H1 (cell line): ENCODE measurements at regions not wholly inside any gene's neighbourhood (a gene's known extent, or its start where the extent isn't known, plus 50 kb on each side); places are given as distances from the start of the nearest gene placed in this dataset.

Experiments used
- CTCF ChIA-PET: fragments of 300-600 bp; sonication (Branson Sonifier 250); formaldehyde crosslinking; loops from one replicate; lab custom pipeline; 2021; ENCODE audit not compliant: partially characterized antibody; lab: Charles Lee
- POLR2A ChIA-PET: fragments of 300-600 bp; sonication (Branson Sonifier 250); formaldehyde crosslinking; loops from one replicate; lab custom pipeline; 2021; ENCODE audit warnings: inconsistent platforms; ENCODE audit not compliant: partially characterized antibody; lab: Charles Lee
- DNase-seq, 2 experiments: peaks; one replicate each; pipeline versions ENCODE4 v3.0.0 to v3.0.0-alpha.2; 2010 to 2022; ENCODE audit warnings: low spot score in 2 of 2, low read depth in 1 of 2, mixed read lengths in 1 of 2
- FAIRE-seq: peaks from 2 replicates; lab custom pipeline; 2011; peaks lifted over from hg19 to GRCh38; lab: Jason Lieb, UNC
- H2AFZ ChIP-seq: 2 replicates; pipeline ENCODE4 v1.8.1; 2012; ENCODE audit warnings: low read length, inconsistent platforms
- H2AK5ac ChIP-seq: 2 replicates; pipeline ENCODE4 v1.6.1; 2013; ENCODE audit warnings: low read depth, low read length
- H2BK120ac ChIP-seq: replicated peaks from 2 replicates; pipeline ENCODE3; 2013; ENCODE audit warnings: low read depth, low read length, inconsistent platforms
- H2BK12ac ChIP-seq: 2 replicates; pipeline ENCODE4 v1.6.1; 2013; ENCODE audit warnings: low read depth, low read length
- H2BK15ac ChIP-seq: 2 replicates; pipeline ENCODE4 v1.6.1; 2013; ENCODE audit warnings: low read length
- H2BK20ac ChIP-seq: 2 replicates; pipeline ENCODE4 v1.6.1; 2013; ENCODE audit warnings: low read length
- H2BK5ac ChIP-seq: 2 replicates; pipeline ENCODE4 v1.6.1; 2013; ENCODE audit warnings: low read depth, low read length
- H3K14ac ChIP-seq: 2 replicates; pipeline ENCODE4 v1.6.1; 2013; ENCODE audit warnings: inconsistent platforms; ENCODE audit not compliant: insufficient read length
- H3K18ac ChIP-seq: 2 replicates; pipeline ENCODE4 v1.6.1; 2013; ENCODE audit warnings: low read length; ENCODE audit errors: extremely low read depth
- H3K23ac ChIP-seq: 2 replicates; pipeline ENCODE4 v1.6.1; 2013; ENCODE audit warnings: inconsistent platforms; ENCODE audit not compliant: insufficient read length
- H3K23me2 ChIP-seq: 2 replicates; pipeline ENCODE4 v1.6.1; 2013; ENCODE audit warnings: low read depth, low read length
- H3K27ac ChIP-seq: 2 replicates; pipeline ENCODE4 v1.6.1; 2011; ENCODE audit warnings: low read depth, low read length, inconsistent platforms
- H3K27me3 ChIP-seq, 4 experiments: replicated peaks in 1 of 4; 1 replicate in 1 of 4; 2 replicates in 3 of 4; pipeline versions ENCODE4 v1.6.1 to v1.8.1; 2011 to 2013; ENCODE audit warnings: low read length in 3 of 4, mild to moderate bottlenecking in 3 of 4, inconsistent platforms in 2 of 4, mixed read lengths in 2 of 4, moderate library complexity in 1 of 4; ENCODE audit not compliant: control insufficient read depth in 3 of 4, insufficient read depth in 3 of 4; ENCODE audit errors: extremely low read depth in 1 of 4
- H3K36me3 ChIP-seq, 4 experiments: 2 replicates each; pipeline versions ENCODE4 v1.6.1 to v1.8.1; 2011 to 2013; ENCODE audit warnings: mild to moderate bottlenecking in 4 of 4, low read length in 3 of 4, moderate library complexity in 2 of 4, control low read depth in 1 of 4, inconsistent platforms in 1 of 4; ENCODE audit not compliant: insufficient read depth in 4 of 4, control insufficient read depth in 2 of 4
- H3K4ac ChIP-seq: replicated peaks from 2 replicates; pipeline ENCODE3; 2013; ENCODE audit warnings: low read length, low read depth, mixed read lengths, inconsistent platforms; ENCODE audit not compliant: insufficient read length
- H3K4me1 ChIP-seq, 4 experiments: replicated peaks in 1 of 4; 1 replicate in 1 of 4; 2 replicates in 3 of 4; pipeline versions ENCODE4 v1.6.1 to v1.8.1; 2011 to 2013; ENCODE audit warnings: low read length in 3 of 4, inconsistent platforms in 2 of 4, mixed read lengths in 1 of 4; ENCODE audit not compliant: insufficient read depth in 4 of 4, control insufficient read depth in 3 of 4
- H3K4me2 ChIP-seq, 2 experiments: 2 replicates each; pipeline versions ENCODE4 v1.6.1 to v1.8.1; 2011 to 2013; ENCODE audit warnings: low read depth in 2 of 2, low read length in 2 of 2, control low read depth in 1 of 2, inconsistent platforms in 1 of 2, mild to moderate bottlenecking in 1 of 2; ENCODE audit not compliant: insufficient read depth in 1 of 2
- H3K4me3 ChIP-seq, 4 experiments: fragments of 200-600, 300-600 bp in 1 of 4; sonication (generic), shearing (Covaris generic), sonication (Bioruptor Twin) in 1 of 4; 2 replicates each; pipeline versions ENCODE4 v1.5.1 to v1.8.1; 2011 to 2016; ENCODE audit warnings: low read length in 4 of 4, low read depth in 3 of 4, control low read depth in 2 of 4, inconsistent platforms in 2 of 4, mild to moderate bottlenecking in 2 of 4, mixed read lengths in 1 of 4, moderate library complexity in 1 of 4; ENCODE audit not compliant: insufficient read depth in 2 of 4; ENCODE audit errors: extremely low read depth in 1 of 4
- H3K56ac ChIP-seq: replicated peaks from 2 replicates; pipeline ENCODE3; 2013; ENCODE audit warnings: low read depth, mild to moderate bottlenecking, mixed read lengths, low read length, inconsistent platforms; ENCODE audit not compliant: insufficient read length
- H3K79me1 ChIP-seq: 2 replicates; pipeline ENCODE4 v1.6.1; 2013; ENCODE audit warnings: low read depth, low read length, control low read depth
- H3K79me2 ChIP-seq, 2 experiments: 2 replicates each; pipeline versions ENCODE4 v1.6.1 to v1.8.1; 2012 to 2013; ENCODE audit warnings: low read length in 2 of 2, mild to moderate bottlenecking in 2 of 2, inconsistent platforms in 1 of 2; ENCODE audit not compliant: insufficient read depth in 2 of 2, control insufficient read depth in 1 of 2
- H3K9ac ChIP-seq, 4 experiments: replicated peaks in 1 of 4; 1 replicate in 1 of 4; 2 replicates in 3 of 4; pipeline versions ENCODE4 v1.6.1 to v1.8.1; 2011 to 2013; ENCODE audit warnings: low read depth in 3 of 4, low read length in 3 of 4, control low read depth in 2 of 4, mild to moderate bottlenecking in 2 of 4, moderate library complexity in 2 of 4, inconsistent platforms in 1 of 4; ENCODE audit errors: extremely low read depth in 1 of 4
- H3K9me3 ChIP-seq, 2 experiments: 2 replicates each; pipeline versions ENCODE4 v1.6.1 to v1.8.1; 2012 to 2013; ENCODE audit warnings: mild to moderate bottlenecking in 2 of 2, moderate library complexity in 2 of 2, control low read depth in 1 of 2, inconsistent platforms in 1 of 2, low read depth in 1 of 2, low read length in 1 of 2, mixed read lengths in 1 of 2; ENCODE audit not compliant: insufficient read depth in 2 of 2
- H4K20me1 ChIP-seq, 2 experiments: replicated peaks in 1 of 2; 2 replicates each; pipeline versions ENCODE3 to v1.8.1; 2011 to 2013; ENCODE audit warnings: inconsistent platforms in 2 of 2, low read length in 2 of 2, mild to moderate bottlenecking in 1 of 2; ENCODE audit not compliant: insufficient read depth in 2 of 2, control insufficient read depth in 1 of 2
- H4K5ac ChIP-seq: 2 replicates; pipeline ENCODE4 v1.6.1; 2013; ENCODE audit warnings: low read length, low read depth, mixed read lengths, inconsistent platforms; ENCODE audit not compliant: insufficient read length
- H4K8ac ChIP-seq: 2 replicates; pipeline ENCODE4 v1.8.0; 2013; ENCODE audit warnings: mild to moderate bottlenecking, moderate library complexity, low read length, inconsistent platforms; ENCODE audit not compliant: insufficient read depth; ENCODE audit errors: extremely low read depth
- H4K91ac ChIP-seq: replicated peaks from 2 replicates; pipeline ENCODE3; 2013; ENCODE audit warnings: low read length, mixed read lengths, inconsistent platforms; ENCODE audit not compliant: insufficient read length
- EP300 ChIP-seq, 2 experiments: IDR thresholded peaks; 1 replicate in 1 of 2; 2 replicates in 1 of 2; pipeline ENCODE4 v1.6.1; 2011 to 2012; ENCODE audit warnings: low read depth in 2 of 2, low read length in 2 of 2, mild to moderate bottlenecking in 2 of 2, borderline replicate concordance in 1 of 2, inconsistent platforms in 1 of 2, moderate library complexity in 1 of 2
- MAX ChIP-seq: IDR thresholded peaks from 2 replicates; pipeline ENCODE4 v1.6.1; 2012; ENCODE audit warnings: inconsistent platforms
- TEAD4 ChIP-seq: IDR thresholded peaks from 2 replicates; pipeline ENCODE4 v1.6.1; 2012; ENCODE audit warnings: low read depth, low read length, inconsistent platforms, mixed read lengths
- WGBS, 2 experiments: shearing (Covaris generic) in 1 of 2; methylation state at CpG; one replicate each; pipeline versions ENCODE4 v1.1.6 to v1.1.7; 2013 to 2015; ENCODE audit warnings: low lambda C conversion rate in 2 of 2, mixed read lengths in 2 of 2, inconsistent platforms in 1 of 2, low coverage in 1 of 2, missing lambda C conversion rate in 1 of 2; ENCODE audit not compliant: insufficient replicate concordance in 2 of 2, insufficient coverage in 1 of 2, insufficient read length in 1 of 2; ENCODE audit errors: extremely low coverage in 1 of 2, missing lambda C conversion rate in 1 of 2; 5-methylcytosine and 5-hydroxymethylcytosine counted together
- TF ChIP-seq, protein P1 (sequence below): IDR thresholded peaks from 2 replicates; pipeline ENCODE4 v1.6.1; 2011; ENCODE audit warnings: low read length, improper control_type of control experiment

DNA sequence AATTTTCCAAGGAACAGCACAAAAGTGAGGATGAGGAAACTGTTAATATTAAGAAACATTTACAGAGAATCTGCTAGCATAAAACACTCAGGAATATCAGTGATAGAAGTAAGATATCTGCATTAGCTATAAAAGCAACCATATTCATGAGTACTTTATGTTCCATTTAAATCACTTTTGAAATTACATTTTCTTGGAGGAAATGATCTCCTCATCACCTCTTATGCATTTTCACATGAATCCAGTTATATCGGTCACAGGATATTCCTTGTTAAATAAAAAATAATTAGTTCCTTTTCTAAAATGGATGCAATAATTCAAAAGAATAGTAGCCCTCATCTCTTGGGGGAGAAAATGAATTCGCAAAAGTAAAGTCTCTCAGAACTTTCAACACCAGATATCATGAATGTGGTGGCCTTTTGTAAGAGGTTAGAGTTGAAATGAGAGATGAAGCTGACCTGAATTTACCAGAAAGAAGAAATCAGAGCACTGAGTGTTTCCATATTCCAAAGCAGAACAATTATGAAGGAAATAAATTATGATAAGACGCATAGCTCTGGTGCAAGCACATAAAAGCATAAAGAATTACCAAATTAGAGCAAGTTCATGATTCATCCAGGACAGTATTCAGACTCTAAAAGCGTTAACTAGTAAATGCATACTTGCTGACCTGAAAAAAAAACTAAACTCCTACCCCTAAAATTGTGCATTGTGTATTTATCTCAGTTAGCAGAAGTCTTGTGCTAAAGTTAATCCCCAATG is 321.9 kb upstream of the CCDC54 start:
- DNase-seq = no peak
- 86% methylated on average over 4 of the region's 4 CpGs; no CpG with 5 or more reads in 1 of the 2 experiments for WGBS, 2 experiments

More for the DNA sequence above, 321.9 kb upstream of the CCDC54 start:
- Histone ChIP-seq H4K91ac (no peak overlapping the region), H3K4ac (no peak overlapping the region), H2BK120ac (no peak overlapping the region), H2BK20ac (no peak overlapping the region), H2BK15ac (no peak overlapping the region), H3K79me2 (no peaks in the 10 kb centered on the region), H2BK12ac (no peak overlapping the region), H4K20me1 (no peaks in the 10 kb centered on the region), H3K23me2 (no peaks in the 10 kb centered on the region), H3K36me3 (no peaks in the 10 kb centered on the region), H3K56ac (no peak overlapping the region), H3K27ac (no peak overlapping the region), H3K9me3 (peaks cover 0 to 4% of the 10 kb centered on the region in 2 experiments; a peak in 1 of 4 replicates), H3K9ac (no peak overlapping the region), H2AK5ac (no peak overlapping the region), H2BK5ac (no peak overlapping the region), H3K4me3 (no peak overlapping the region), H4K8ac (no peak overlapping the region), H3K18ac (no peak overlapping the region), H3K4me1 (no peaks in the 10 kb centered on the region), H4K5ac (no peak overlapping the region), H3K27me3 (no peaks in the 10 kb centered on the region), H3K14ac (no peak overlapping the region), H3K4me2 (no peak overlapping the region), H3K79me1 (no peaks in the 10 kb centered on the region), H3K23ac (no peak overlapping the region), H2AFZ (no peak overlapping the region)
- FAIRE-seq = no peak
- TF ChIP-seq, protein P1, sequence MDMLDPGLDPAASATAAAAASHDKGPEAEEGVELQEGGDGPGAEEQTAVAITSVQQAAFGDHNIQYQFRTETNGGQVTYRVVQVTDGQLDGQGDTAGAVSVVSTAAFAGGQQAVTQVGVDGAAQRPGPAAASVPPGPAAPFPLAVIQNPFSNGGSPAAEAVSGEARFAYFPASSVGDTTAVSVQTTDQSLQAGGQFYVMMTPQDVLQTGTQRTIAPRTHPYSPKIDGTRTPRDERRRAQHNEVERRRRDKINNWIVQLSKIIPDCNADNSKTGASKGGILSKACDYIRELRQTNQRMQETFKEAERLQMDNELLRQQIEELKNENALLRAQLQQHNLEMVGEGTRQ = no peak
- TF ChIP-seq MAX (no peak), TEAD4 (no peak), EP300 (IDR thresholded peaks at IDR 0.05; ENCODE audit: borderline replicate concordance in 1 of 2, low read depth in 2 of 2, low read length in 2 of 2) (no peak)
- ChIA-PET CTCF (interaction anchor here (1.2 kb wide), 1 partner anchor 10 kb away, joined by 6 read pairs; no protein-coding TSS in a partner anchor), POLR2A (interaction anchor here (0.6 kb wide), 1 partner anchor 190 kb away, joined by 3 read pairs; no protein-coding TSS in a partner anchor)
